ENCODE measurements at regions not wholly inside any gene's neighbourhood (a gene's known extent, or its start where the extent isn't known, plus 50 kb on each side); places are given as distances from the start of the nearest gene placed in this dataset.
"Not testable (repeated sequence)": the region's sequence is repeated elsewhere in the genome, so short reads cannot be mapped to it uniquely, and the experiment has no call there.

DNA sequence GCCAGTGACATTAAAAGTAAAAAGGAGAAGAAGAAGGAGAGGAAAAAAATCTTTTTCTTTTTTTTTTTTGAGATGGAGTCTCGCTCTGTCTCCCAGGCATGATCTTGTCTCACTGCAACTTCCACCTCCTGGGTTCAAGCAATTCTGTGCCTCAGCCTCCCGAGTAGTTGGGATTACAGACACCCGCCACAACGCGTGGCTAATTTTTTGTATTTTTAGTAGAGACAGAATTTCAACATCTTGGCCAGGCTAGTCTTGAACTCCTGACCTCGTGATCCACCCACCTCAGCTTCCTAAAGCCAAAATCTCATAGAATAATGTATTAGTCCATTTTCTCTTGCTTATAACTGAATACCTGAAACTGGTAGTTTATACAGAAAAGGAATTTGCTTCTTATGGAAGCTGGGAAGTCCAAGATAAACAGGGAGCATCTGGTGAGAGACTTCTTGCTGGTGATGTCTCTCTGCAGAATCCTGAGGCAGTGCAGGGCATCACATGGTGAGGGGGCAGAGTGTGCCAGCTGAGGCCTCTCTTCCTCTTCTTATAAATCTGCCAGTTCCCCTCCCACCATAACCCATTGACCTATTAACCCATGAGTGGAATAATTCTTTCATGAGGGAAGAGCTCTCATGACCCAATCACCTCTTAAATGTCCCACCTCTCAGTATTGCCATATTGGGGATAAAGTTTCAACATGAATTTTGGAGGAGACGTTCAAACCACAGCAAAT is 466.3 kb downstream of the GADD45G start:
- no peak overlapping the region for H3K4me3 ChIP-seq (ENCODE audit: low read depth, low read length)

DNA sequence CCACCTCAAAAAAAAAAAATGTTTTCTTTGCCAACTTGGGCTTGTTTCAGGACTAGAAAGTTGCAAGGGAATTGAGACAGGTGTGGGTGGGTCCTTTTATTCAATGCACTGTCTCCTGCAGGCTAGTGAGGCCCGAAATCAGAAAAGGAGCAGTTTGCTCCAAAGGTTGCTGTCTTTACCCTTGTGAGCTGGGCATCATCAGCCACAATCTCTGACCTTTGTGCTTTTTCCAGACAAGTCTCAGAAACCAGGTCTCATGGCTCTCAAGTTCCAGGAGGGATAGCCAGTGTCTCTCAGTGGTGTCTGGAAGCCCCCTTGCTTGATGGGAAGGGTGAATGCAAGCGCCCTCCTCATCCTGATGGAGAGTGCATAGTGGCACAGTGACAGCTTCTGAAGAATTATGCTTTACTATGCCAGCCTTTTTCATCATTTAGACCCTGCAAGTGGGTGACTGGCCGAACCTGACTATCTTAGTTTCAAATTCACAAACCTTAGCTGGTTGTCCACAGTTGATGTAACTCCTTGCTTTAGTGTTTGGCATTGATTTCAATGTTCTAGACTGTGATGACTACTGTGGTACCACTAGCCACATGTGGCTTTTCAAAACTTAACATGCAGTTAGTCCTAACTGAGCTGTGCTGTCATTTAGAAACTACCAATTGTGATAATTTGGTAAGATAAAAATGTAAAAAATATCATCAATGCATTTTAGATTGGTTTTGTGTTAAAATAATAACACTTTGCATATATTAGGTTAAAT is 468.6 kb downstream of the GADD45G start:
- no peak overlapping the region for H3K4me3 ChIP-seq (ENCODE audit: low read depth, low read length)

DNA sequence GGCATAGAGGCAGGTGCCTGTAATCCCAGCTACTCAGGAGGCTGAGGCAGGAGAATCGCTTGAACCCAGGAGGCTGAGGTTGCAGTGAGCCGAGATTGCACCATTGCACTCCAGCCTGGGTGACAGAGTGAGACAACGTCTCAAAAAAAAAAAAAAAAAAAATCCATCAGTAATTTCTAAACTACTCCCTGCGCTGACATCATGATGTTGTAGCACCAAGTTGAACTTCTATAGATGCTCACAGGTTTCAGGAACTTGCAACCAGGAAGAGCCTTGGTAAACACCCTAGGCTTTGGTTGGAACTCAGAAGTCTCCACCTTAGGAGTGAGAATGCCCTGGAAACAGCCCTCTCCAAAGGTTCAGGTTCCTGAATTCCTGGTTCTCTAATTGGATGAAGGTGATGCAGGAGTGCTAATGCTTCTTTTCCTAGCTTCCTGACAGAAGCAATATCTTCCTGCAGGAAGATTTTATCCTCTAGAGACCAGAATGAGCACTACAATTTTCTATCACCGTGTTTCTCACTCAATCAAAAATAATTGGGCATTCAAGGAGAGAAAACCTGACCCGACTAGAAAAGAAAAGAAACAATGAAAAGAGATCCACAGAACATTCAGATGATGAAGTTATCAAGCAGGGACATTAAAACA is 469.6 kb downstream of the GADD45G start:
- H3K4me3 ChIP-seq (ENCODE audit: low read depth, low read length), result no peak overlapping the region

DNA sequence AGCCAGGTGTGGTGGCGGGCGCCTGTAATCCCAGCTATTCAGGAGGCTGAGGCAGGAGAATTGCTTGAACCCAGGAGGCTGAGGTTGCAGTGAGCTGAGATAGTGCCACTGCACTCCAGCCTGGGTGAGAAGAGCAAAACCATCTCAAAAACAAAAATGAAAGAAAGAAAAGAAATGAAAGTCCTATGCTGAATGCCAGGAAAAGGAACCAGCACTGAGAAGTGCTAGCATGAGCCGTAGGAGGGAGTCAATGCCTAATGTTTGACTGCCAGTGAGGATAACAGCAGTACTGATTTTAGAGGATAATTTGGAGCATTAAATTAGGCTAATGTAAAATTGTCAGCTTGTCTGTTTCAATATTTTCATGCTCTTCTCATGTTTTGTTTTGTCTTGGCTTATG is 472.8 kb downstream of the GADD45G start:
- H3K4me3 ChIP-seq (ENCODE audit: low read depth, low read length), result not testable (repeated sequence)

DNA sequence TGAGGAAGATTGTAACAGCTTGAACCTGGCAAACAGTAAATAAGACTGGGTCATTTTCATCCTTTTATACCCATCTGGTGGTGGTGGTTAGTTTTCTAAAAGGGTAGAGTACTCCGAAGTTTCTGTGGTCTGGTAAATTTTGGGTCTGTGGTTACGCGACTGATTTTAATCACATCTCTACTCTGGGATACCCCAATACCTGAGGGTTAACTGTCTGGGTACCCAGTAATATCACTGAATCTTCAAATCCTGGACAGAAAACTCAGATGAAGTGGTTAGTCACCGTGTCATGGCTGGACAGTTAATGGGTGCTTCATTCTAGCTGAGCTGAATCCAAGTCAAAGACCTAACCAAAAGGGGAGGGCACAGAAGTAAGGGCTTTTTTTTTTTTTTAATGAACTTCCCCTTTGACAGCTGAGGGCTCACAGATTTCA is 474.2 kb downstream of the GADD45G start:
- H3K4me3 ChIP-seq (ENCODE audit: low read depth, low read length), result no peak overlapping the region

DNA sequence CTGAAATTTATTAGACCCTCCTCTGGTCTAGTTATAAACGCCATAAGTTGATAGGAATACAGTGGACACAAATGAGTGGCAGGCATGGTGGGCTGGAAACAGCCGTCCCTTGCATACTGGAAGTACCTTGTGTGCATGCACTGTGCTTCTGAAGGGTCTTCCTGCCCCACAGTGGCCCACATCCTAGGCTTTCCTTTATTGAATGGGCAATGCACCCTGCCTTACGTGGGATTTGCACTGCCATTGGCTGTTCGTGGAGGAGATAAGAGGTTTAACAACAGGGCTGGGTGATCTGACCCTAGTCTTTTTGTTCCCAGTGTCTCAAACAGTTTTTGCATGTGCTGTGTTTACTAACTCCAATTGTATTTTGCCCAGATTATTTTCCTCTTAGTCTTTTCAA is 480.8 kb downstream of the GADD45G start:
- H3K4me3 ChIP-seq (ENCODE audit: low read depth, low read length), result no peak overlapping the region

DNA sequence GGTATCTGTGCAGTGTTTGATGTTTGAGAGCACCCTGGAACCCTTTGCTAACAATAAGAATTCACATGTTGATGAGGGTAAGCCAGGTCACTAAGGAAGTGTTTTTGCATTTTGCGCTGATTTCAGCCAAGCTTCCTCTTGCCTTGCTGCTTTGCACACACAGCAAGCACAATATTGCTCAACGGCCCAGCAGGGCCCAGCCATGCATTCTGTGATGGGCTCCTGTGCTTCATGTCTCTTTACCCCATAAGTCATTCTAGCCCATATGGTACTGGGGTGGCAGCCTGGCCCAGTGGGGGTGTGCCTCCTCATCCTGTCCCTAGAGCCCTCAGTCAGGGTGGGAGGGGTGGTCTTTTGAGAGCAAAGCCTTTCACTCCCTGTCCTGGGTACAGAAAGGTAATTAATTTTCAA is 481.3 kb downstream of the GADD45G start:
- H3K4me3 ChIP-seq (ENCODE audit: low read depth, low read length), result no peak overlapping the region

DNA sequence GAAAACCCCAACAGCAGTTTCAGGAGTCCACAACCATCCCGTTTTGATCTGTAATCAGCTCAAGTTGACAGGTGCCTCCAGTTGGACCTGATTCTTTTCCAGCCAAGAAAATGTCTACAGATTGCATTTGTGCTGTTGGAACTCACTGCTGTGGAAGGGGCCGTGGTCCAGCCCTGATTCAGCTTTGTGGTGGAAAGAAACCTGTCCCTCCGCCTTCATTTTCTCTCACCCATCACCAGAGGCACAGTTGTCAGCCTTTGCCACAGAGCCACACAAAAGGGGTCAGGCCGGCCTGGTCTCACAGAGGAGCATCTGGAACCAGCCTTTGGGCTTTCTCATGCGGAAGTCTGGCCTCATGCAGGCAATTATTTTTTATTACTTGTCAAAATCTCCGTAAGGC is 483.6 kb downstream of the GADD45G start:
- no peak overlapping the region for H3K4me3 ChIP-seq (ENCODE audit: low read depth, low read length)

DNA sequence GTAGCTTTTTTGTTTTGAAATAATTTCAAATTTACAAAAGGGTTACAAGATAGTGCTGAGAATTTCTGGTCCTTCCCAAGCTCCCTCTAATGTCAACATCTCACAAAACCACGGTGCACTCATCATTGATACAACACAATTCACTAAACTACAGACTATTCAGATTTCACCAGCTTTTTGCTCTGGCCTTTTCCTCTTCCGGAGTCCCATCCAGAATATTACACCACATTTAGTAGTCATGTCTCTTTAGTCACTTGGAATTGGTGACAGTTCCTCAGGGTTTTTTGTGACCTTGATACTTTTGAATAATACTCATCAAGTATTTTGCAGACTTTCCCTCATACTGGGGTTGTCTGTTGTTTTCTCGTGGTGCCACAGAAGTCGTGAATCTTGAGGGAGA is 484.0 kb downstream of the GADD45G start:
- H3K4me3 ChIP-seq (ENCODE audit: low read depth, low read length), result no peak overlapping the region

DNA sequence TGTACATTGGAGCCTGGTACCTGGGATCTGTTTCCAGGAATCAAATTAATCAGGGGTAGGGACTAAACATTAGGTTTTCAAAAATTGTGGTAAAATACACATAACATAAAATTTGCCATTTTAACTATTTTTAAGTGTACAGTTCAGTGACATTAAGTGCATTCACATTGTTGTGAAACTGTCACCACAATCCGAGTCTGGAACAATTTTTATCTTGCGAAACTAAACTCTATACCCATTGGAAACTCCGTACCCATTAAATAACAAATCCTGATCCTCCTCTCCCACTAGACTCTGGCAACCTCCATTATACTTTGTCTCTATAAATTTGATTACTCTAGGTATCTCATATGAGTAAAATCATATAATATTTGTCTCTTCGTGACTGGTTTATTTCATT is 486.2 kb downstream of the GADD45G start:
- H3K4me3 ChIP-seq (ENCODE audit: low read depth, low read length), result no peak overlapping the region

DNA sequence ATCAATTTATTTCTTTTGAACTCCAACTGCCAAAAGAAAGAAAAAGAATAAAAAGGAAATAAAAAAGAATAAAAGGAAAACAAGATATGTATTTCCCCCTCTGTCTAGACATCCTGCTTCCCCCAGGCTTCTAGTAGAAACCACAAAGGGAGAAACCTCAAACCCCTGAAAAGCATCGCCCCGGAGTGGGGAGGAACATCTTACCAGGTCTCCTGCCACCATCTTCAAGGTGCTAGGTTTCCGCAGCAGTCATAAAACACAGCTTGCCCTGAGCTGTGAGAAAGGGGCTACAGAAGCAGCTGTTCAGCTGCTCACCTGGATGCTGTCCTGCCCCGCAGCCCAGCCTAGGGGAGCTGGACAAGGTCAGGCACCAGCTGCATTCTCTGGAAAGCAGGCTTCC is 487.7 kb downstream of the GADD45G start:
- H3K4me3 ChIP-seq (ENCODE audit: low read depth, low read length), result no peak overlapping the region

DNA sequence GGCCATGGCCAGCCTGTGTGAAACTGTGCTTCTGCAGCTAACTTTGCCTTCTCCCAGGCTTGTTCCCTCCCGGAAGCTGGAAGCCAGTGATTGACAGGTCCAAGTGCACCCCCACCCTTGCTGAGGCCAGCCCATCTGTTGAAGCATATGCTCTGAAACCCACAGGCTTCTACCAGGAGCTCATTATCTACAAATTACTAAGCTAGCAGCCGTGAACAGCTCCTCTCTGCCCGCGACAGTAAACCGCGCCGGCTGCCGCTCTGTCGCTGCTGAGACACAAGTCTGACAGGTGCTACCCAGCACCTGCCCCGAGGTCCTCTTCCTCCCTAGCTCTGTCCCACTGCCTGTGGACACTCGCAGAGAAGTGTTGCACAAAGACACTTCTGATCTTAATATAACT is 490.9 kb downstream of the GADD45G start:
- no peak overlapping the region for H3K4me3 ChIP-seq (ENCODE audit: low read depth, low read length)

DNA sequence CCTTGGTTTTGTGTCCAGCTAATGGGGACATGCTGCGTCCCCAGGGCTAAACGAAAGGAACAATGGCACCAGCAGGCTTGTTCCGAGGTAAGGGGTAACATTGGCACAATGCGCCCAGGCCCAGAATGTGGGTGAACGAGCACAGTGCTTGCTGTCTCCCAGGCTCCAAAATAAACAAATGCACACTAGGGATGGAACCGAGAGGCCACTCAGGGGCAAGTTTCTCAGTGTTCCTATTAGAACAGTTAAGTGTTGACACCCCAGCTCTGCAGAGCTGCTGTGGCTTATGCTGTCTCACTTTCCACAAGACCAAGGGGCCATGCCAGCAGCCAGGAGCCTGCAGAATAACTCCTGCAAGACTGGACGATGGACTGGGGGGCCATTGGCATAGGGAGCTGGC is 492.4 kb downstream of the GADD45G start:
- no peak overlapping the region for H3K4me3 ChIP-seq (ENCODE audit: low read depth, low read length)

DNA sequence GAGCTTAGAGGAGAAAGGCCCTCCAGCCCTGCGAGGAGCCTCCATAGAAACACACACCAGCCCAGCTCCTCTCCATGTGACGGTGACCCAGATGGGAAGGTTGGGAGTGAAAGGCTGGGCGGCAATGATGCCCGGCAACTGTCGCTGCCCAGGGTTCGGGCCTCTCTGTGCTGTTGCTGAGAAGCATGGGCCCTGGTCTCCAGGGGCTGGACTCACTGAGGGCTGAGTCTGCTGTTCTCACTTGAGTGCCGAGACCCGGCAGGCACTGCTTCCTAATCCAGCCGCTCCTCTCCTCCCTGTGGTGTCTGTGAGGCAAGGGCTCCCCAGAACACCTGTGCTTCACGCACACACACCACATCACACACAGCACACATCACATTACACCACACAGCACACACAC is 493.6 kb downstream of the GADD45G start:
- no peak overlapping the region for H3K4me3 ChIP-seq (ENCODE audit: low read depth, low read length)

DNA sequence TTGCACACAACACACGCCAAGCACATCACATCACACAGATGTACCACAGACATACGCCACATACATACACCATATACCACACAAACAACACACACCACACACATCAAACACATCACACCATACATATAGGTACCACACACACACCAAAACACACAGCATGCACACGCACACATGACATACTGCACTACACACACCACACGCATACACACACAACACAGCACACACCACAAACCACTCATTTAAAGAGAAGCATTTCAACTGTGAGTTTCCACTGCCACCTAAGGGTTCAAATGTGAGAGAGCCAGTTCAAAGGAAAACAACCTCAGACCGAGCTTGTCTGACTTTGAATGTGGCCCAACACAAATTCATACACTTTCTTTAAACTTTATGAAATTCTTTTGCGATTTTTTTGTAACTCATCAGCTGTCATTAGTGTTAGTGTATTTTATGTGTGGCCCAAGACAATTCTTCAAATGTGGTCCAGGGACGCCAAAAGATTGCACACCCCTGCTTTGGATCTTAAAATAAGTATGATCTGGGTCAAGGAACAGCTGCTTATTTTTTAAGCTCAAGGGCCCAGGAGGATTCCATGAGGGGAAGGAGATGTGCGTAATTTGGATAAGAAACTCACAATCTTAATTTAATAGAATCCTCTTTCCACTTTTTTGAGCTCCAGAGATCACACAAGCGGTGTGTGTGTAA is 494.6 kb downstream of the GADD45G start:
- H3K4me3 ChIP-seq (ENCODE audit: low read depth, low read length), result no peak overlapping the region

DNA sequence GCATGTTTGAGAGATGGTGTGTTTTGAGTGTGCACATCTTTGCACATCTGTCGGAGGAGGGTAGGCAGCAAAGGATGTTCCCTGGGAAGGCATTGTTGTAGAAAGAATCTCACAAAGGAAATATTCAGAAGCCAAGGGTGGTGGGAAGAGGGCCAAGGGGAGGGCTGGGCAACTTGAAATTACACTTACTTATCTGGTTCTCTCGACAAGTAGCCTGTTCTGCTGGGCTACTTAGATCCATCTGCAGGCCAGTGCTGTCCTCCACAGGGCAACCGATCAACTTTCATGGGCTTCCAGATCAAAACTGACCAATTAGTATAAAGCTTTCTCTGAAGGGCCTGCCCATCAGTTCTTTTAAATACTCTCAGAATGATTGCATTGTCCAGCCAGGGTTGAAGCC is 495.2 kb downstream of the GADD45G start:
- no peak overlapping the region for H3K4me3 ChIP-seq (ENCODE audit: low read depth, low read length)

DNA sequence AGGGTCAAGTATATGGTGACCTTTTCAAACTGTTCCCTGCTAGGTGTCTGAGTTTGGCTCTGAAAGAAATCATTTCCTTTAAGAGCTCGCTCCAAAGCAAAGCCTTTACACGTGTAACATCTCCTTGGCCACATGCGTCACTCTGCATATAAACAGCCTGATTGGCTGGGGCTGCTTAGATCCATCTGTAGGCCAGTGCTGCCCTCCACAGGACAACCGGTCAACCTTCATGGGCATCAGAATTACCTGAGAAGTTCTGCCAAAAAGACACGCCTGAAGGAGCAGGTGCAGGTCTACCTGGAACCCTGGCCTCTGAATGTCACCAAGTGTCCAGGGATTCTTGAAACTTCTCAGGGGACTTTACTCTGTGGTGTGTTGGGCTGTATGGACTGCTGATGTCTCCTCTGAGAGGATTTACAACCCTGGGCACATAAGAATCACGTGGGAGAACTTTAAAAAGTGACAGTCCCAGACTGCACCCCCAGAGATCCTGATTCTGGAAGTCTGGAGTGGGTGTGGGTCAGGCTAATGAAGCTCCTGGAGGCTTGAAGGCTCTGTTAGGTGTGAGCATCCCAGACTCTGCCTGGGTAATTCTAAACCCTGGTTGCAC is 497.6 kb downstream of the GADD45G start:
- H3K4me3 ChIP-seq (ENCODE audit: low read depth, low read length), result no peak overlapping the region

DNA sequence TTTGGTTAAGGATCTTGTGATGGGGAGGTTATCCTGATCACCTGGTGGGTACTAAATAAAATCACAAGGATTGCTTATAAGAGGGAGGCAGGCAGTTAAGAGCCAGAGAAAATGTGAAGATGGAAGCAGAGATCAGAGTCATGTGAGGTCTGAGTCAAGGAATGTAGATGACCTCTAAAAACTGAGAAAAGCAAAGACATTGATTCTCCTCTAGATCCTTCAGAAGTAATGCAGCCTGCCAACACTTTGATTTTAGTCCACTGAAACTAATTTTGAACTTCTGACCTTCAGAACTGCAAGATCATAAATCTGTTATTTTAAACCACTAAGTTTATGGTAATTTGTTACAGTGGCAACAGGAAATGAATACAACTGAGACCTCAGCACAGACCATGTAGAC is 499.0 kb downstream of the GADD45G start:
- no peak overlapping the region for H3K4me3 ChIP-seq (ENCODE audit: low read depth, low read length)

DNA sequence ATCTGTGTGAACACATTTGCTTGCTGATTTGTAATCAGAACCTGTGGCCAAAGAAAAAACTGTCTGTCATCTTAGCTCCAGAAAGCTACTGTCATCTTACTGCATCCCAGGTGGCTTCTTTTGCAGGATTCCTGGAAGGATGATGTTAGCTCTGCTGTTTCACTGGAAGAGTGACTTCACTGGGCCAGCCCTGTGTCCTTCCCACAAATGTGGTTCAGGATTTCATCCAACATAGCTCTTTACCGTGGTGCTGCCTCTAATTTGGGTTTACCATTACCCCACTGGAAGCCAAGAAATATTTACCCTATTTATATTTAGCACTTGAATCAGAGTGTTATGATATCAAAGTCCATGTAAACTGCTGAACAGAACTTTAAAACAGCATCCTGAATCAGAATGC is 501.0 kb downstream of the GADD45G start:
- H3K4me3 ChIP-seq (ENCODE audit: low read depth, low read length), result no peak overlapping the region

DNA sequence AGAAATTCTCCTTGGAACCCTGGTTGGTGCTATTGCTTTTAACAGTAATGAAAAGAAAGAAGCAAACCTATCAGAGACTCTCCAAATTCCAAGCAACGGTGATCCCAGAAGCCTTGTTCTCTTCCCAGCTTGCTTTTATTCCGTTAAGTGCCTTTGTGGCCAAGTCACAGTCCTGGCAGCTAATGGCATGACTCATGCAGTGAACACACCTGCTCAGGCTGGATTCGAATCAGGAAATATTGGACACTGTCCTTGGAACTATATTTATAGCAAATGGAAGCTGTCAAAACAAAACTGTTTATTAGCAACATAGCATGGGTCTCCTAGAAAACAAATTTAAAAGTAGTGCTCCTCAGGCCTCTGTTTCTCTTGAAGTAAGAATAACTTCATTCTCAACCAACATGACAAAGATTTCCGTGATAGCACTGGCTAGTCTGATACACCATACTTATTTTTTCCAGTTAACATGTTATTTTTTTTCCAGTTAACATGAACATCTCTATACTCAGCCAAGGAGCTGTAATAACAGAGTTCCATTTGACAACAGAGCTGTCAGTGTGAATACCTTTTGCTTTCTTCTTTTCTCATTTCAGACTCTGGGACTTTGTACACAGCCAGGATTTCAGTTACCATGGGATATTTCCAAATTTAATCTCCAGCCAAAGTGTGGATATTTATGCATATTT is 502.4 kb downstream of the GADD45G start:
- no peak overlapping the region for H3K4me3 ChIP-seq (ENCODE audit: low read depth, low read length)
